GM04504 (cell line): ENCODE measurements at regions not wholly inside any gene's neighbourhood (a gene's known extent, or its start where the extent isn't known, plus 50 kb on each side); places are given as distances from the start of the nearest gene placed in this dataset.
A peak's percentile ranks its signal among the peaks of the same experiment; 100 is the strongest.

ENCODE experiments used
- DNase-seq: peaks from one replicate; pipeline ENCODE4 v3.0.0-alpha.2; 2012; ENCODE audit warnings: low read depth

DNA sequence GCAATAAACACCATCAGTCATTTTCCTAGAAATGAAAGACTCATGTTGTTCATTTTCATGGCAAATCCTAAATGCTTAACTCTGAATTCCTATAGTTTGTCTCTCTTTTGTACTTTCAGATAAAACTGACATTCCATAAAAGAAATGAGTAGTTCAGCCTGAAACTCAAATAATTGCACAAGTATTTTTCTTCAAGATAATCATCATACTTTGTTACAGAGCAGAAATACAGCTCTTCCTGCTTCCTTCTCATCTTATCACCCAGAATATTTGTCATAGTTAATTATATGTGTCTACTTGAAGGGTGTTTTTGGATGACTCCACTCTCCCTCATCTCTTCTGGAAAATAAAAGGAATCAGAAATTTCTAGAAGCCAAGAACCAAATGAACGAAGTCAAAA lies 141.1 kb downstream of the HNMT start:
- no peak for DNase-seq

DNA sequence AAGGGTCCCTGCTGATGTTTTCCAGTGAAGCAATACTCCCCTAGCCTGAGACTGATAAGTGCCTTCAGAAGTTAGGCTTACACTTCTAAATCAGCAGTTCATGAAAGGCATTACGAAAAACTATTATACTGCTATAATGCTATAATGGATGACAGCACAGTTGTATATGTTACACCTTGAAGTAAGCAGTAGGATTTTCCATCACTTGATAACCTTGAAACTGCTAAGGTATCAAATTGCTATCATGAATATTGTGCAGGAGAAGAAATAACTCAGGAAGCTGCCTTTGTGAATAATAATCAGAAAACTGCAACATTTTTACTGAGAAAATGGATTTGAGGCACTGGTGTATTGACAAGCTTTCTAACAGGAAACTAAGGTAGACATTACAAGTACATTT lies 142.3 kb downstream of the HNMT start:
- no peak for DNase-seq

DNA sequence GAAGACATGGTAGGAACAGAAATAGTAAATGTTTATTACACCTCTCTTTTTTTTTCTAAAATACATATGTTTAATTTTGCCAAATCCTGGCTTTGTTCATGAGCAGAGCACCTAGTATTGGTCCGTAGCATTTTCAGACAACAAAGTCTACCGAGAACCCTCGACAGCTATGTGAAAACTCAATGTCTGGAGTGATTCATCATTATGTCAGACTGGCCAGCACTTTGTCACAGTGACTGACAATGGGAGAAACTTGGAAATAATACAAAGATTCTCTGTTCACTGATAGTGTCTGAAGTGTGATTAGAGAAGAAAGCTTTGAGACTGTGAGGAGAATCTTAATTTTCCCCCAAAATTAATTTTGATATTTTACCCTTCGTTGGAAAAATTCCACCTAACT lies 143.0 kb downstream of the HNMT start:
- DNase-seq: no peak

GRCh38 chr2:138110453-138111083 lies 146.3 kb downstream of the HNMT start:
- DNase-seq: no peak

DNA sequence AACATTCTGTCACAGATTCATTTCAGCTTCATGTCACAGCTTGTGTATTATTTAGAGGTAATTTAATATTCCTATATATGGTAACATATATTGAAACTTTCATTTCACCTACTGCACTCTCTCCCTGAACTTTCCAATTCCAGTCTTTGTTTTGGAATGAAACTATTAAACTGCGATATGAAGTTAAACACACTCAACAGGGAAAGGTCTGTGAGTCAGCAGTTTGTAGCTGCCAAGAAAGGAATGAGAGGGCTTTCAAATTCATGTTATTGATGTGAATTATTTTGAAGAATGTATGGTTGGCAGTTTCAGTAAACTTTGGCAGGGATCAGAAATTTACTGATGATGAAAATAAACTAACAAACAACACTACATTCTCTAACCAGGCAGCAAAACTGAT lies 148.3 kb downstream of the HNMT start:
- no peak for DNase-seq

GRCh38 chr2:138113871-138114525 lies 149.7 kb downstream of the HNMT start:
- DNase-seq: no peak

GRCh38 chr2:138115666-138116065 lies 151.4 kb downstream of the HNMT start:
- no peak for DNase-seq

GRCh38 chr2:138116456-138116855 lies 152.2 kb downstream of the HNMT start:
- DNase-seq: no peak

DNA sequence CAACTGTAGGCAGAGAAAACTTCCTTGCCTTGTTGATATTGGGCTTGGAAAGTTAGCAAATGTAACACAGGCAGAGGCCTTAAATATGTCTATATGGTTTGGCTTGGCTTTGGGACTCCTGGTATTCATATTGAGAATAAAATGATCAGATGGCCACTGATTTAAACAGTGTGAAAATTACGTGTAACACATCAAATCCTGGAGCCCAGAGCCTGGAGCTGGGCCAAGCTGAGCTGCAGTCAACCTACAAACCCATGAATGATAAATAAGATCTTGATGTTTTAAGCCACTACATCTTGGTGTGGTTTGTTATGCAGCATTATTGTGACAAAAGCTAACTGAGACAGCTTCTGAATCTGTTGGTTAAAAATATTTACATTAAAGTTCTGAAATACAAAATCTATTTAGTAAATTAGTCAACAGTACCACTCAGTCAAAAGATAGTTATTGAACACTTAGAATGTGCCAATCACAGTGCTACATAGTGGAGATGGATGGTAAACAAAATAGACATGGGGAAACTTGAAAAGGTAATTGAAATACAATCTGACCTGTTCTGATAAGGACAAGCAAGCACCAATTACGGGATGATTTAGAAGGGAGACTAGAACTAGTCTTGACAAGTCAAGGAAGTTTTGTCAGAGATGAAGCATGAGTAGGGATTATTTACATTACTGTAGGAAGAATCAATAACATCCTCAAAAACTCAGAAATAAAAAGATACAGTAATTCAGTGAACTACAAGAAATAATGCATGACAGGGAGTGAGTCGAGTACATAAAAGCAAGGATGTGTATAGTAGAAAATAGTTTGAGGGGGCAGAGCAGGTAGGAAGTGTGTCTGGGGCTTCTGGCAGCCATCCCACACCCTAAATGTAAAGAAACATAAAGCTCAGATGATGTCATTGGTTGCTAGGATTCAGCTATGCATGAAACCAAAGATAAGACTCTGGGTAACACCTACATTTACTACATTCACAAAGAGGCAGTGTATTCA lies 157.7 kb downstream of the HNMT start:
- DNase-seq: no peak

- no peak for DNase-seq
These were observed 158.6 kb downstream of the HNMT start for GRCh38 chr2:138122891-138123290.

GRCh38 chr2:138123741-138124140 lies 159.5 kb downstream of the HNMT start:
- DNase-seq: no peak

DNA sequence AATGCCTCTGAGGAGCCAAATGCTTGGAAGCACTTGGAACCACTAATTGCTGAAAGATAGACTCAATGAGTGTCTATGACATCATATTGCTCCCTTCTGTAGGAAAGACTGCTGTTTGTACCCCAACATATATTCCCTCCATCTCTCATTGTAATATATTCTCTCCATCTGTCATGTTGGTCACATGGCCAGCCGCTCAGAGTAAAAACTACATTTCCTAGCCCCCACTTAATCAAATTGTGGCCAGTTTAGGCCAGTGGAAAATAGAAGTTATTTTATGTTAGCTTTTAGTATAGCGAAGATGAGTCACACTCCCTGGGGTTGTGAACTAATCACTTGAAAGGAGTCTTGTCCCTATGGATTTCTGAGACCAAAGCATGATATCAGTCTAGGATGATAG lies 160.2 kb downstream of the HNMT start:
- DNase-seq: no peak

DNA sequence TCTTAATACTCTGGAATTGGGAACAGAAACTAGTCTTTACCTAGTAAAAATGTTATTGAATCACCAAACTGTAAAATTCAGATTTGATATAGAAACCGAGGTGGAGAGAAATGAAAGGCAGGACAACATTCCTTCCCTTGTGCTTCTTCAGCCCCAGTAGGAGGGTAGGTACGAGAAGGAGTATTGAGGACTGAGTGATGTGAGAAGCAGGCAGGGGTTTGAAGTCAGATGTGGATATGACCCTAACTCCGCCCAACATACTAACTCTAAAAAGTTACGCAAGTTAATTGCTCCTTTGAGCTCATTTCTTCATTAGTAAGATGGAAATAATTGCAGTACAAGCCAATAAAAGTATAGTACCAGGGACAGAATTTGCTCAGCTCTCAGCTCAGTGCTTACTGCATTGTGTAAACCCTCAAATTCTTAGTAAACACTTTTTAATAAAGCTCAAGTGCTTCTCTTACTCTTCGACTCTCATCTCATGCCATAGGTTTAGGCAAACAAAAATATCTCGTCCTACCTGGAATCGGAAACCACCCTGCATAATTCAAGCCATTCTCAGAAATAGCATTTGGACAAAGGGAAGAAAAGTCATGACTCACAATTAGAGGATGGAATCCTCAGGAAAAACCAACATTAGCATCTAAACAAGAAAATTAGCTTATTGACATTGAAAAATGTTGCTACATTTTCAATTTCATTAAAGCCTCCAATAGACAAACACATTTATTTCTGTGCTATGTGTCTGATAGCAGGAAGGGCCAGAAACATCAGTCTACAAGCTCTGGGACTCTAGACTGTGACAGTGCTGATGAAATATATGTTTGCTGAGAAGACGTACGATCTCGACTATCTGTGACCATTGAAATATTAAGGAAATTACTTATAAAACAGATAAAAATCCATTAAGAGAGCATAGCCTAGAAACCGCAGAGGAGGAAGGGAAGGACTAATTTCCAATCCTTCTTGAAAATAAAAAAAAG lies 161.3 kb downstream of the HNMT start:
- no peak for DNase-seq

DNA sequence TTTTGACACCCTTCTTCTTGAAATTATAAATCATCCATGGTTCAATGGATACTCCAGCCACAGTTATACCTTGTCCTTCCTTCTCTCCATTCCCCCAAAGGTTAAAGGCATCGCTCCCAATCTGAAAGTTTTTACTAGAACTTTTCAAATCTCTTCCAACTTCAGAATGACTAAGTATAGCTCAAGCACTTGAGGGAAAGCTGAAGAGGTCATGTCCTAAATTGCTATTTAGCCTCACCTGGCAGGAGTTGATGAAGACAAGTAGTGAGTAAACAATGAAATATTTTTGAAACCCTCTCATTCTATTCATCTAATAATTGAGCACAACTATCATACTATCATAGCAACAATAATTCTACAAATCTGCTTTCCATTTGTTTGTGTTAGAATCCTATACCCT lies 167.8 kb downstream of the HNMT start:
- DNase-seq: no peak

DNA sequence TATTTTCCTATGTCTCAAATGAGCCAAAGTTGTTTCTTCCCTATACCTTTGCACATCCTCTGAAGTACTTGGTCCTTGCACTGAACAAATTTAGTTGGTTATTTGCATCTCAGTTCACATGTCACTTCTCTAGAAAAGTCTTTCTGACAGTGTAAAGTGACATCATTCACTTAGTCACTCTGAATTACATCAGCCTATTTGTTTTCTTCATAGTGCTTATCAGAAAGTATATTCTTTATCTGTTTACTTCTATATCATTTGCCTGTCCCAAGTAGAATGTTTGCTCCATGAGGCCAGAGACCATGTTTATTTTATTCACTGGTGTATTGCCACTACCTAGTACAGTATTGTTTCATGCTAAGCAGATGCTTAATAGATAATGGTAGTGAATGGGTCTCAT lies 173.7 kb downstream of the HNMT start:
- DNase-seq: no peak

- no peak for DNase-seq
These were observed 183.5 kb downstream of the HNMT start for GRCh38 chr2:138147796-138148195.

DNA sequence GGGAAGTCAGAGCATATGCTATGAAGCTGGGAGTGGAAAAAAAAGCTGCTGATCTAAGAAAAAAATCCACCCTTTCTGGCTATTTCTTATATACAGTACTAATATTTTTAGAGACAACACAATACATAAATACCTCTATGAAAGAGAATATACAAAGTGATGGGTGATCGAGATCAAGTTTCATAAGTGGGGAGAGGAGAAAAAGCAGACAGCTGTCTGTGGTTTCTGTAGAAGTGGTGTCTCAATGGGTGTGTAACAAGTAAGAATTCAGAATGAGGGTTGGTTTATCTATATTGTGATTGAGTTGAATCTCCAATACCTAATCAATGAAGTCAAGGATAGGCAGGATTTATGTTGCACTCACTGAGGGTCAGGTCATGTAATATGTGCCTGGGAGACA lies 191.0 kb downstream of the HNMT start:
- DNase-seq: no peak

- no peak for DNase-seq
These were observed 193.1 kb downstream of the HNMT start for GRCh38 chr2:138157372-138157771.

GRCh38 chr2:138170485-138170884 lies 206.2 kb downstream of the HNMT start:
- peak; percentile 3 for DNase-seq

- no peak for DNase-seq
These were observed 207.0 kb downstream of the HNMT start for GRCh38 chr2:138171244-138171643.

GRCh38 chr2:138175066-138175465 lies 210.8 kb downstream of the HNMT start:
- DNase-seq: no peak
